SK-N-SH (cell line): ENCODE measurements at regions not wholly inside any gene's neighbourhood (a gene's known extent, or its start where the extent isn't known, plus 50 kb on each side); places are given as distances from the start of the nearest gene placed in this dataset.

ENCODE experiments used
- CTCF ChIA-PET: fragments of 300-600, 350-600 bp; formaldehyde crosslinking; extraction: SDS; loops from one replicate; lab custom pipeline; 2021; lab: Yijun Ruan, JAX
- POLR2A ChIA-PET: fragments of 350-600 bp; sonication (Branson Sonifier 250); formaldehyde crosslinking; extraction: SDS; loops from one replicate; lab custom pipeline; 2020; ENCODE audit warnings: antibody characterized with exemption, inconsistent platforms; lab: Yijun Ruan, JAX
- DNase-seq: peaks from one replicate; pipeline ENCODE4 v3.0.0; 2012
- H2AFZ ChIP-seq: fragments of 200-600 bp; sonication (generic); 2 replicates; pipeline ENCODE4 v1.8.1; 2016; ENCODE audit warnings: antibody characterized with exemption, mild to moderate bottlenecking, low read depth
- H3F3A ChIP-seq: fragments of 200-600 bp; sonication (generic); replicated peaks from 2 replicates; pipeline ENCODE3; 2016; ENCODE audit warnings: antibody characterized with exemption, mild to moderate bottlenecking; ENCODE audit not compliant: insufficient read depth
- H3K27ac ChIP-seq, 2 experiments: fragments of 200-500 bp in 1 of 2; fragments of 200-600 bp in 1 of 2; sonication (Bioruptor generic) in 1 of 2; sonication (generic), shearing (Covaris generic) in 1 of 2; 2 replicates each; pipeline versions ENCODE4 v1.5.1 to v1.6.1; 2014 to 2016; ENCODE audit warnings: low read depth in 2 of 2, inconsistent platforms in 1 of 2, low read length in 1 of 2, mild to moderate bottlenecking in 1 of 2, mixed read lengths in 1 of 2
- H3K27me3 ChIP-seq: fragments of 200-600 bp; sonication (generic), shearing (Covaris generic); 2 replicates; pipeline ENCODE4 v1.6.1; 2016; ENCODE audit warnings: mixed run types; ENCODE audit not compliant: insufficient read depth
- H3K36me3 ChIP-seq, 2 experiments: fragments of 200-500 bp in 1 of 2; fragments of 200-600 bp in 1 of 2; sonication (Bioruptor generic) in 1 of 2; sonication (generic) in 1 of 2; replicated peaks in 1 of 2; 2 replicates each; pipeline versions ENCODE3 to v1.5.1; 2014 to 2016; ENCODE audit warnings: low read length in 1 of 2, mild to moderate bottlenecking in 1 of 2; ENCODE audit not compliant: insufficient read depth in 2 of 2, control insufficient read depth in 1 of 2
- H3K4me1 ChIP-seq, 2 experiments: fragments of 200-500 bp in 1 of 2; fragments of 200-600 bp in 1 of 2; sonication (Bioruptor generic) in 1 of 2; sonication (generic), shearing (Covaris generic) in 1 of 2; 2 replicates each; pipeline versions ENCODE4 v1.5.1 to v1.6.1; 2014 to 2016; ENCODE audit warnings: low read depth in 1 of 2, low read length in 1 of 2, mixed run types in 1 of 2; ENCODE audit not compliant: insufficient read depth in 2 of 2, control insufficient read depth in 1 of 2
- H3K4me2 ChIP-seq: fragments of 200-600 bp; sonication (generic), shearing (Covaris generic); 2 replicates; pipeline ENCODE4 v1.6.1; 2017; ENCODE audit warnings: mixed run types
- H3K4me3 ChIP-seq, 2 experiments: fragments of 200-500 bp in 1 of 2; fragments of 200-600 bp in 1 of 2; sonication (Bioruptor generic) in 1 of 2; sonication (generic), shearing (Covaris generic) in 1 of 2; 2 replicates each; pipeline versions ENCODE4 v1.5.1 to v1.8.1; 2014 to 2016; ENCODE audit warnings: low read depth in 2 of 2, inconsistent platforms in 1 of 2, low read length in 1 of 2, mild to moderate bottlenecking in 1 of 2, mixed read lengths in 1 of 2, moderate library complexity in 1 of 2
- H3K79me2 ChIP-seq: fragments of 200-600 bp; sonication (generic); 2 replicates; pipeline ENCODE4 v1.8.1; 2017; ENCODE audit warnings: mild to moderate bottlenecking; ENCODE audit not compliant: insufficient read depth
- H3K9ac ChIP-seq: fragments of 200-600 bp; sonication (generic); 2 replicates; pipeline ENCODE4 v1.6.1; 2017; ENCODE audit warnings: mixed run types
- H3K9me2 ChIP-seq: fragments of 200-600 bp; sonication (generic); 2 replicates; pipeline ENCODE4 v1.6.1; 2017; ENCODE audit warnings: mixed run types
- H3K9me3 ChIP-seq: fragments of 200-600 bp; sonication (generic); 2 replicates; pipeline ENCODE4 v1.6.1; 2017; ENCODE audit warnings: mixed run types, mild to moderate bottlenecking, moderate library complexity
- H4K20me1 ChIP-seq: fragments of 200-600 bp; sonication (generic); 2 replicates; pipeline ENCODE4 v1.6.1; 2017; ENCODE audit warnings: mild to moderate bottlenecking, mixed run types; ENCODE audit not compliant: insufficient read depth
- CHD2 ChIP-seq: fragments of 150-350 bp; IDR thresholded peaks from 2 replicates; pipeline ENCODE4 v1.6.1; 2018; ENCODE audit warnings: low read length; ENCODE audit not compliant: partially characterized antibody
- EP300 ChIP-seq, 2 experiments: IDR thresholded peaks; 2 replicates each; pipeline versions ENCODE4 v1.4.0 to v1.6.1; 2012; ENCODE audit warnings: borderline replicate concordance in 1 of 2, low read depth in 1 of 2, low read length in 1 of 2
- FOXM1 ChIP-seq: IDR thresholded peaks from 2 replicates; pipeline ENCODE4 v1.4.0; 2012; ENCODE audit warnings: low read depth, mild to moderate bottlenecking
- GABPA ChIP-seq: IDR thresholded peaks from 2 replicates; pipeline ENCODE4 v1.4.0; 2012; ENCODE audit warnings: low read depth, mild to moderate bottlenecking
- GATA2 ChIP-seq: sonication (generic); formaldehyde crosslinking; IDR thresholded peaks from 2 replicates; pipeline ENCODE4 v1.5.0; 2020; ENCODE audit warnings: mild to moderate bottlenecking, missing genetic modification reagents
- MXI1 ChIP-seq: IDR thresholded peaks from 2 replicates; pipeline ENCODE4 v1.6.1; 2012; ENCODE audit warnings: mild to moderate bottlenecking, low read depth, low read length, improper control_type of control experiment
- NFIC ChIP-seq: IDR thresholded peaks from 2 replicates; pipeline ENCODE4 v1.4.0; 2012; ENCODE audit warnings: borderline replicate concordance
- NRF1 ChIP-seq: IDR thresholded peaks from 2 replicates; pipeline ENCODE4 v1.6.1; 2012; ENCODE audit warnings: low read depth, mild to moderate bottlenecking, low read length
- PBX3 ChIP-seq: IDR thresholded peaks from 2 replicates; pipeline ENCODE4; 2012
- POLR2AphosphoS5 ChIP-seq: IDR thresholded peaks from 2 replicates; pipeline ENCODE4 v1.6.1; 2012; ENCODE audit warnings: low read depth, low read length
- RAD21 ChIP-seq: IDR thresholded peaks from 2 replicates; pipeline ENCODE4 v1.6.1; 2012; ENCODE audit warnings: mild to moderate bottlenecking, low read length
- RFX5 ChIP-seq: IDR thresholded peaks from 2 replicates; pipeline ENCODE4 v1.6.1; 2012; ENCODE audit warnings: mild to moderate bottlenecking, improper control_type of control experiment, low read length
- TEAD4 ChIP-seq: IDR thresholded peaks from 2 replicates; pipeline ENCODE4 v1.4.0; 2012; ENCODE audit warnings: mild to moderate bottlenecking, borderline replicate concordance; ENCODE audit not compliant: insufficient read depth
- USF1 ChIP-seq: IDR thresholded peaks from 2 replicates; pipeline ENCODE4 v1.4.0; 2012; ENCODE audit warnings: low read depth, borderline replicate concordance
- ZBTB33 ChIP-seq: IDR thresholded peaks from 2 replicates; pipeline ENCODE4 v1.4.0; 2012; ENCODE audit warnings: low read depth, borderline replicate concordance
- WGBS: methylation state at CpG from one replicate; pipeline ENCODE4 v1.1.6; 2017; ENCODE audit warnings: low lambda C conversion rate; 5-methylcytosine and 5-hydroxymethylcytosine counted together

GRCh38 chr20:57774111-57774880 lies 64.5 kb upstream of the PMEPA1 start:
- Histone ChIP-seq H2AFZ (no peak overlapping the region), H3K27me3 (no peaks in the 10 kb centered on the region), H3F3A (peaks cover 4% of the 10 kb centered on the region), H3K9me2 (no peaks in the 10 kb centered on the region), H4K20me1 (no peaks in the 10 kb centered on the region), H3K4me3 (no peak overlapping the region), H3K4me1 (peaks cover 0 to 3% of the 10 kb centered on the region in 2 experiments; a peak in 2 of 4 replicates), H3K79me2 (no peaks in the 10 kb centered on the region), H3K4me2 (no peak overlapping the region), H3K9ac (no peak overlapping the region), H3K9me3 (no peaks in the 10 kb centered on the region), H3K36me3 (no peaks in the 10 kb centered on the region), H3K27ac (no peak overlapping the region)
- WGBS, result 86% methylated on average over 5 of the region's 12 CpGs
- DNase-seq, result no peak
- ChIA-PET POLR2A (no interaction called here), CTCF (no interaction called here)
- TF ChIP-seq GABPA, result no peak
- TF ChIP-seq MXI1, result no peak
- no peak for TF ChIP-seq USF1
- TF ChIP-seq PBX3, result no peak
- TF ChIP-seq NRF1, result no peak
- no peak for TF ChIP-seq FOXM1
- no peak for TF ChIP-seq CHD2
- TF ChIP-seq GATA2 (CRISPR knock-in tag), result no peak
- TF ChIP-seq EP300 (IDR thresholded peaks at IDR 0.05; ENCODE audit: borderline replicate concordance in 1 of 2, low read depth in 1 of 2, low read length in 1 of 2), result no peak
- no peak for TF ChIP-seq RAD21
- no peak for TF ChIP-seq TEAD4
- TF ChIP-seq RFX5, result no peak

GRCh38 chr20:57773059-57773815 lies 63.4 kb upstream of the PMEPA1 start:
- Histone ChIP-seq H3K9me3 (no peaks in the 10 kb centered on the region), H3F3A (peaks cover 4% of the 10 kb centered on the region), H2AFZ (peak overlapping the region; percentile 77; the same call in 1 of the 2 replicates), H3K4me3 (0 out of 4 replicates have a peak overlapping the region, but pooled peaks of 1 of the 2 experiments have one; percentile 17), H4K20me1 (no peaks in the 10 kb centered on the region), H3K36me3 (no peaks in the 10 kb centered on the region), H3K9me2 (no peaks in the 10 kb centered on the region), H3K27me3 (no peaks in the 10 kb centered on the region), H3K9ac (no peak overlapping the region), H3K27ac (0 out of 4 replicates have a peak overlapping the region, but pooled peaks of 1 of the 2 experiments have one; percentile 54), H3K4me1 (no peaks in the 10 kb centered on the region; a peak in 2 of 4 replicates), H3K4me2 (peak overlapping the region; percentile 72), H3K79me2 (no peaks in the 10 kb centered on the region)
- POLR2A ChIA-PET, result no interaction called here
- DNase-seq, result no peak
- TF ChIP-seq ZBTB33 (no peak), POLR2AphosphoS5 (no peak), NFIC (no peak), GABPA (no peak), MXI1 (no peak)
- CTCF ChIA-PET, result no interaction called here
- WGBS, result 94% methylated on average over 9 of the region's 9 CpGs
